HG03521 (cell line): ENCODE measurements at regions not wholly inside any gene's neighbourhood (a gene's known extent, or its start where the extent isn't known, plus 50 kb on each side); places are given as distances from the start of the nearest gene placed in this dataset.
"Not testable (repeated sequence)": the region's sequence is repeated elsewhere in the genome, so short reads cannot be mapped to it uniquely, and the experiment has no call there.

Experiments used
- ATAC-seq: cut with Tn5 transposase; IDR thresholded peaks from one replicate; pipeline ENCODE4 v1.9.1; 2021; ENCODE audit warnings: mild to moderate bottlenecking, moderate library complexity; ENCODE audit not compliant: unreplicated experiment

DNA sequence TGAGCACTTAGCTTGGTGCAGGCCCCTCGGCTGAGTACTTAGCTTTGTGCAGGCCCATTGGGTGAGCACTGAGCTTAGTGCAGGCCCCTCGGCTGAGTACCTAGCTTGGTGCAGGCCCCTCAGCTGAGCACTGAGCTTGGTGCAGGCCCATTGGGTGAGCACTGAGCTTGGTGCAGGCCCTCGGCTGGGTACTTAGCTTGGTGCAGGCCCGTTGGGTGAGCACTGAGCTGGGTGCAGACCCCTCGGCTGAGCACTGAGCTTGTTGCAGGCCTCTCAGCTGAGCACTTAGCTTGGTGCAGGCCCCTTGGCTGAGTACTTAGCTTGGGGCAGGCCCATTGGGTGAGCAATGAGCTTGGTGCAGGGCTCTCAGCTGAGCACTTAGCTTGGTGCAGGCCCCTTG is 387.1 kb downstream of the THBS2 start:
- no peak for ATAC-seq

- no peak for ATAC-seq
Observed at GRCh38 chr6:168865522-168865921, 388.1 kb downstream of the THBS2 start.

GRCh38 chr6:168864541-168865460 is 388.8 kb downstream of the THBS2 start:
- ATAC-seq = no peak

- no peak for ATAC-seq
Observed at GRCh38 chr6:168863467-168863866, 390.2 kb downstream of the THBS2 start.

DNA sequence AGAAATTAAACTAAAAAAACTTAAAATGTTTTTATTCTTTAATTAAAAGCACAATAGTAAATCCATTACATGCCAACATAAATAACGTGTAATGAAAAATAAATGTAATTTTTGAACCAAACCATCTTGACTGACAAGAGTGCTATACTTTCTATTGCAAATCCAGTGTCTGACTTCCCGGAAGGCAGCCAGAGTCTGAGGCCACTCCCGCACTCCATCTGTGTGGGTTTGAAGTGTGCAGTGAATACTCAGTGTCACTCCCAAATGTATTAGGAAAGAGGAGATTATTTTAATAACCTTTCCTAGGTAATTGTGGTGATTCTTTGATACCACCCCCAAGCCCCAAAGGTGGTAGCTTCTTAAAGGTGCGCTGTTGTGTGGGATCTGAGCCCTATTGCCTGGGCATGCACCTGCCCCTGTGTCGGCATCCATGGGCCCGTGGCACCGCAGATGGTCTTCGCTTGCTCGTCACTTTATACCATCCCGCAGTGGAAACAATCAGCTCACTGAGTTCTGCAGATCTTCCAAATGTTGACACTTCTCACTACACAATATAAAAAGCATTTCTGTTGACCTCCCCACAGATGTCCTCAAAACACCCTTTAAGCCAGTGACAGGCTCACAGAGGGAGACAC is 391.2 kb downstream of the THBS2 start:
- ATAC-seq = no peak

GRCh38 chr6:168860987-168861386 is 392.7 kb downstream of the THBS2 start:
- ATAC-seq = no peak

GRCh38 chr6:168860341-168860740 is 393.3 kb downstream of the THBS2 start:
- no peak for ATAC-seq

GRCh38 chr6:168858926-168859325 is 394.7 kb downstream of the THBS2 start:
- ATAC-seq = no peak

- no peak for ATAC-seq
Observed at GRCh38 chr6:168856914-168857313, 396.7 kb downstream of the THBS2 start.

- no peak for ATAC-seq
Observed at GRCh38 chr6:168852376-168852884, 401.2 kb downstream of the THBS2 start.

DNA sequence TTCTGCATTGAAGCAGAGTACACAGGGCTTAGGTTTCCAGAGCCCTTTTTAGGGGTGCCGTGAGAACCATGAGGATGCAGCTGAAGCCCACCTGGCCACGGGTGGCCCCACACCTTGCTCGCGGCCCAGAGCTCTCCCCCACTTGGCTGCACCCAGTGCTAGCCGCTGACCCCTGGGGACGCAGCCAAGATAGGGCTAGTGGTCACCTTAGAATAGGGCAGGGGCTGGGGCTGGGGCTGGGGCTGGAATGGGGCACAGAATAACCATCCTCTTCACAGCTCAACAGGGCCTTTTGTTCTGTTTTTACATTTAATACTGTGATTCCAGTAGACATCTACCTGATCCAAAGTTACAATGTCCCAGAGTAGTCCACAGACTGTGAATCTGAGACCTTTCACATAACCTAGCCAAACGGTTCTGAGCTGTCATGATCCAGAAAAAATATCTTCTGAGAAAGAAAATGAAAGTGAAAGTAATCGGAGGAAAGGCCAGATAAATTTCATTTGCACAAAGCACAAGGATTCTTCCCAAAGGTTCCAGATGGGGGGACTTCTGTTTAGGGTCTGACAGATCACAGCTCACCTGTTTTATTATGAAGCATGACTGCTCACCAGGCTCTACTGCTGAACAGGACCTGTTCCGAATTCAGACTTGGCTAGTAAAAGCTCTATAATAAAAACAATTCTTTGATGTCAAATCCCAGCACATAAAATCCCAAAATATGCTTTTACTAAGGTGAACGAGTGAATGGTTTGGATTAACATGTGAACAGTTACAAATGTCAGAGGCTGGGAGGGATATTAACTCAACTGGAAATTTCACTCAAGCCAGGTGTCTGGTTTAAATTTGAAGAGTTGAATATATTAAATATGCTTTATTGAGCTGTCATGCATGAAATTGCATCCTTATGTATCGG is 401.9 kb downstream of the THBS2 start:
- no peak for ATAC-seq

- ATAC-seq = not testable (repeated sequence)
Observed at GRCh38 chr6:168850027-168850736, 403.5 kb downstream of the THBS2 start.

GRCh38 chr6:168849459-168849858 is 404.2 kb downstream of the THBS2 start:
- no peak for ATAC-seq

DNA sequence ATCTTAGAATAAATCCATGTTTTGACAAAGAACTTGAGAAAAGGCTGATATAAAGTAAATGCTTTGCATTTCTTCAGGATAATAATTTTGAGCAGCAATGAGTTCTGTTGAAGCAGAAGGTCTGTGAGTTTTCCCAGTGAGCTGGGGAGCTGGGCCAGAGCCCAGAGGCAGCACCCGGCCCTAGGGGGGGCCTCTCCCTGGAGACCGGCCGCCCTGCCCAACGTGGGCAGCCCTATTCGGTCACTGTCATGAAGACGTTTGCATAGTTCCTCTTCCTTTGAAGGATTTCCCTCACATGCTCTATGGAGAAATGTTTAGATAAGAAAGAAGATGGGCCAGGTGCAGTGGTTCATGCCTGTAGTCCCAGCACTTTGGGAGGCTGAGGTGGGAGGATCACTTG is 404.8 kb downstream of the THBS2 start:
- no peak for ATAC-seq

- ATAC-seq = no peak
Observed at GRCh38 chr6:168844821-168845609, 404.0 kb downstream of the SMOC2 start.

- ATAC-seq = not testable (repeated sequence)
Observed at GRCh38 chr6:168842632-168843212, 401.7 kb downstream of the SMOC2 start.

DNA sequence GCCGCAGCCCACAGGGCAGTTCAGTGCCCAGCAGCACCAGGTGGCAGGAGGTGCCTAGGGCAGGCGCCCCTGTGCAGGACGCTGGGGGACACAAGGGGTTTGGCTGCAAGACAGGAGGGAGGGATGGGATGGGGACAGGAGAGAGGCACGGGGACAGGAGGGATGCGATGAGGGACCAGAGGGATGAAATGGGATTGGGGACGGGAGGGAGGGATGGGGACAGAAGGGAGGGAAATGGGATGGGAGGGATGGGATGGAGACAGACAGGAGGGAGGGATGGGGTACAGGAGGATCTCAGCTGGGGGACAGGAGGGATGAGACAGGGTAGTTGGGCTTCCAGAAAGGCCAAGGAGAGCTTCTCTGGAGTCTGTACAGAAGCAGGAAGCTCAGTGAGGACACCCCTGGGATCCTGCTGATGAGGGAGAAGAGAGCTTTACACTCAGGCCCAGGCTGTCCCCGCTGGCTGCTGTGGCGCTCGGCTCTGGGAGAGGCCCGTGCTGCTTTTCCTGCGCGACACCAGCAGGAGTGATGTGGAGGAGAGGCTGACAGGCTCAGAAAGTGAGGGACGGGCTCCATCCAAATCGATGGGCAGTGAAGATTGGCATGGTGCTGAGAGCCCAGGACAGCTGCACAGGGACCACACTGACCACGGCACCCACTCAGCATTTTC is 400.8 kb downstream of the SMOC2 start:
- ATAC-seq = no peak

GRCh38 chr6:168840932-168841331 is 399.9 kb downstream of the SMOC2 start:
- not testable (repeated sequence) for ATAC-seq

DNA sequence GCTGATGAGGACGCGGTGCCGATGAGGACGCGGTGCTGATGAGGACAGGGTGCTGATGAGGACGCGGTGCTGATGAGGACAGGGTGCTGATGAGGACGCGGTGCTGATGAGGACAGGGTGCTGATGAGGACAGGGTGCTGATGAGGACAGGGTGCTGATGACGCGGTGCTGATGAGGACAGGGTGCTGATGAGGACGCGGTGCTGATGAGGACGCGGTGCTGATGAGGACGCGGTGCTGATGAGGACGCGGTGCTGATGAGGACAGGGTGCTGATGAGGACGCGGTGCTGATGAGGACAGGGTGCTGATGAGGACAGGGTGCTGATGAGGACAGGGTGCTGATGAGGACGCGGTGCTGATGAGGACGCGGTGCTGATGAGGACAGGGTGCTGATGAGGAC is 399.3 kb downstream of the SMOC2 start:
- ATAC-seq = not testable (repeated sequence)
